ENCODE measurements at regions not wholly inside any gene's neighbourhood (a gene's known extent, or its start where the extent isn't known, plus 50 kb on each side); places are given as distances from the start of the nearest gene placed in this dataset.
"Not testable (repeated sequence)": the region's sequence is repeated elsewhere in the genome, so short reads cannot be mapped to it uniquely, and the experiment has no call there.

GRCh38 chr4:14403132-14403531 lies 599.1 kb upstream of the CPEB2 start:
- WGBS, 2 donors, result 71 to 79% methylated on average over 1 of the region's 1 CpG
- Histone ChIP-seq H3K27me3 (no peaks in the 10 kb centered on the region), H3K27ac (no peak overlapping the region)

GRCh38 chr4:14404730-14405129 lies 597.6 kb upstream of the CPEB2 start:
- TF ChIP-seq POLR2A (IDR thresholded peaks at IDR 0.05) (no peak), EP300 (IDR thresholded peaks at IDR 0.05) (no peak)
- Histone ChIP-seq H3K4me1 (no peaks in the 10 kb centered on the region), H3K9me3 (no peaks in the 10 kb centered on the region), H3K27me3 (no peaks in the 10 kb centered on the region), H3K27ac (no peak overlapping the region), H3K36me3 (no peaks in the 10 kb centered on the region), H3K4me3 (no peak overlapping the region)
- no peak for DNase-seq (ENCODE audit: low spot score in 2 of 2)
- 45 to 52% methylated on average over 5 of the region's 5 CpGs for WGBS, 2 donors

More at GRCh38 chr4:14403132-14403531, 599.1 kb upstream of the CPEB2 start:
- no peaks in the 10 kb centered on the region for H3K9me3 ChIP-seq
- no peak overlapping the region for H3K4me3 ChIP-seq
- no peaks in the 10 kb centered on the region for H3K4me1 ChIP-seq
- DNase-seq (ENCODE audit: low spot score in 2 of 2), result no peak
- H3K36me3 ChIP-seq, result no peaks in the 10 kb centered on the region
- TF ChIP-seq EP300 (IDR thresholded peaks at IDR 0.05), result no peak
- no peak for TF ChIP-seq CTCF (IDR thresholded peaks at IDR 0.05)
- TF ChIP-seq POLR2A (IDR thresholded peaks at IDR 0.05), result no peak

- no peak for DNase-seq (ENCODE audit: low spot score in 2 of 2)
- TF ChIP-seq EP300 (IDR thresholded peaks at IDR 0.05) (no peak), CTCF (IDR thresholded peaks at IDR 0.05) (no peak), POLR2A (IDR thresholded peaks at IDR 0.05) (no peak)
- Histone ChIP-seq H3K9me3 (no peaks in the 10 kb centered on the region), H3K4me1 (no peaks in the 10 kb centered on the region), H3K27me3 (no peaks in the 10 kb centered on the region), H3K4me3 (no peak overlapping the region), H3K36me3 (no peaks in the 10 kb centered on the region), H3K27ac (no peak overlapping the region)
- WGBS, 2 donors, result 34 to 37% methylated on average over 3 of the region's 3 CpGs
These were observed 591.8 kb upstream of the CPEB2 start for GRCh38 chr4:14410516-14410915.

- no peak for DNase-seq (ENCODE audit: low spot score in 2 of 2)
- Histone ChIP-seq H3K4me1 (no peaks in the 10 kb centered on the region), H3K27ac (no peak overlapping the region), H3K36me3 (no peaks in the 10 kb centered on the region), H3K4me3 (no peak overlapping the region), H3K9me3 (no peaks in the 10 kb centered on the region), H3K27me3 (no peaks in the 10 kb centered on the region)
- TF ChIP-seq EP300 (IDR thresholded peaks at IDR 0.05) (no peak), POLR2A (IDR thresholded peaks at IDR 0.05) (no peak), CTCF (IDR thresholded peaks at IDR 0.05) (no peak)
- whole genome bisulfite sequencing, 2 donors, result 18 to 19% methylated on average over 1 of the region's 1 CpG
These were observed 587.1 kb upstream of the CPEB2 start for GRCh38 chr4:14415146-14415545.

- Histone ChIP-seq H3K9me3 (peaks cover 0 to 2% (median 0%) of the 10 kb centered on the region in 4 donors), H3K27me3 (no peaks in the 10 kb centered on the region), H3K27ac (no peak overlapping the region), H3K36me3 (no peaks in the 10 kb centered on the region), H3K4me3 (no peak overlapping the region), H3K4me1 (no peaks in the 10 kb centered on the region)
- no peak for DNase-seq (ENCODE audit: low spot score in 2 of 2)
- no peak for TF ChIP-seq CTCF (IDR thresholded peaks at IDR 0.05)
- TF ChIP-seq EP300 (IDR thresholded peaks at IDR 0.05), result no peak
- no peak for TF ChIP-seq POLR2A (IDR thresholded peaks at IDR 0.05)
- WGBS, 2 donors, result 61 to 62% methylated on average over 2 of the region's 2 CpGs
These were observed 582.8 kb upstream of the CPEB2 start for GRCh38 chr4:14419516-14419915.

- H3K27ac ChIP-seq; DNase-seq (ENCODE audit: low spot score in 2 of 2); H3K4me3 ChIP-seq; H3K4me1 ChIP-seq; H3K27me3 ChIP-seq; H3K36me3 ChIP-seq: not testable (repeated sequence)
- 93 to 94% methylated on average over 11 to 15 of the region's 15 CpGs for WGBS, 2 donors
- peaks cover 0 to 22% (median 0%) of the 10 kb centered on the region in 4 donors for H3K9me3 ChIP-seq
These were observed 576.0 kb upstream of the CPEB2 start for GRCh38 chr4:14426297-14426696.

Measured in tibial nerve (tissue), 4 donors.